ENCODE measurements at regions not wholly inside any gene's neighbourhood (a gene's known extent, or its start where the extent isn't known, plus 50 kb on each side); places are given as distances from the start of the nearest gene placed in this dataset.

- no peaks in the 10 kb centered on the region for H3K27me3 Mint-ChIP-seq (ENCODE audit: unreplicated experiment)
- TF ChIP-seq CTCF (IDR thresholded peaks at IDR 0.05) = no peak
- H3K36me3 Mint-ChIP-seq (ENCODE audit: unreplicated experiment) = no peaks in the 10 kb centered on the region
- no peak for DNase-seq (ENCODE audit: extremely low spot score, unreplicated experiment)
- H3K27ac Mint-ChIP-seq (ENCODE audit: unreplicated experiment) = no peak overlapping the region
- H3K4me3 Mint-ChIP-seq (ENCODE audit: unreplicated experiment) = no peak overlapping the region
- H3K9me3 Mint-ChIP-seq (ENCODE audit: unreplicated experiment) = no peaks in the 10 kb centered on the region
- no peaks in the 10 kb centered on the region for H3K4me1 Mint-ChIP-seq (ENCODE audit: unreplicated experiment)
Measured at GRCh38 chr1:166507347-166507746, 331.9 kb upstream of the POGK start.

GRCh38 chr1:166511761-166512160, 327.5 kb upstream of the POGK start:
- Mint-ChIP-seq H3K27me3 (ENCODE audit: unreplicated experiment) (no peaks in the 10 kb centered on the region), H3K4me1 (ENCODE audit: unreplicated experiment) (no peaks in the 10 kb centered on the region), H3K36me3 (ENCODE audit: unreplicated experiment) (no peaks in the 10 kb centered on the region), H3K27ac (ENCODE audit: unreplicated experiment) (no peak overlapping the region), H3K4me3 (ENCODE audit: unreplicated experiment) (no peak overlapping the region), H3K9me3 (ENCODE audit: unreplicated experiment) (peaks cover 12% of the 10 kb centered on the region)
- no peak for DNase-seq (ENCODE audit: extremely low spot score, unreplicated experiment)
- TF ChIP-seq CTCF (IDR thresholded peaks at IDR 0.05) = no peak

GRCh38 chr1:166514067-166514466, 325.2 kb upstream of the POGK start:
- Mint-ChIP-seq H3K36me3 (ENCODE audit: unreplicated experiment) (no peaks in the 10 kb centered on the region), H3K9me3 (ENCODE audit: unreplicated experiment) (peaks cover 12% of the 10 kb centered on the region), H3K27ac (ENCODE audit: unreplicated experiment) (no peak overlapping the region), H3K4me1 (ENCODE audit: unreplicated experiment) (no peaks in the 10 kb centered on the region), H3K27me3 (ENCODE audit: unreplicated experiment) (no peaks in the 10 kb centered on the region), H3K4me3 (ENCODE audit: unreplicated experiment) (no peak overlapping the region)
- no peak for DNase-seq (ENCODE audit: extremely low spot score, unreplicated experiment)
- no peak for TF ChIP-seq CTCF (IDR thresholded peaks at IDR 0.05)

- H3K4me3 Mint-ChIP-seq (ENCODE audit: unreplicated experiment) = no peak overlapping the region
Measured at GRCh38 chr1:166527752-166528151, 311.5 kb upstream of the POGK start.

GRCh38 chr1:166538646-166539045, 300.6 kb upstream of the POGK start:
- Mint-ChIP-seq H3K4me3 (ENCODE audit: unreplicated experiment) (no peak overlapping the region), H3K4me1 (ENCODE audit: unreplicated experiment) (no peaks in the 10 kb centered on the region), H3K27ac (ENCODE audit: unreplicated experiment) (no peak overlapping the region), H3K27me3 (ENCODE audit: unreplicated experiment) (no peaks in the 10 kb centered on the region), H3K36me3 (ENCODE audit: unreplicated experiment) (no peaks in the 10 kb centered on the region), H3K9me3 (ENCODE audit: unreplicated experiment) (peaks cover 24% of the 10 kb centered on the region)
- DNase-seq (ENCODE audit: extremely low spot score, unreplicated experiment) = no peak
- no peak for TF ChIP-seq CTCF (IDR thresholded peaks at IDR 0.05)

More at GRCh38 chr1:166527752-166528151, 311.5 kb upstream of the POGK start:
- H3K27me3 Mint-ChIP-seq (ENCODE audit: unreplicated experiment) = no peaks in the 10 kb centered on the region
- TF ChIP-seq CTCF (IDR thresholded peaks at IDR 0.05) = no peak
- no peak for DNase-seq (ENCODE audit: extremely low spot score, unreplicated experiment)
- H3K27ac Mint-ChIP-seq (ENCODE audit: unreplicated experiment) = no peak overlapping the region
- peaks cover 22% of the 10 kb centered on the region for H3K9me3 Mint-ChIP-seq (ENCODE audit: unreplicated experiment)
- H3K4me1 Mint-ChIP-seq (ENCODE audit: unreplicated experiment) = no peaks in the 10 kb centered on the region
- H3K36me3 Mint-ChIP-seq (ENCODE audit: unreplicated experiment) = no peaks in the 10 kb centered on the region
